ENCODE measurements at regions not wholly inside any gene's neighbourhood (a gene's known extent, or its start where the extent isn't known, plus 50 kb on each side); places are given as distances from the start of the nearest gene placed in this dataset.

DNA sequence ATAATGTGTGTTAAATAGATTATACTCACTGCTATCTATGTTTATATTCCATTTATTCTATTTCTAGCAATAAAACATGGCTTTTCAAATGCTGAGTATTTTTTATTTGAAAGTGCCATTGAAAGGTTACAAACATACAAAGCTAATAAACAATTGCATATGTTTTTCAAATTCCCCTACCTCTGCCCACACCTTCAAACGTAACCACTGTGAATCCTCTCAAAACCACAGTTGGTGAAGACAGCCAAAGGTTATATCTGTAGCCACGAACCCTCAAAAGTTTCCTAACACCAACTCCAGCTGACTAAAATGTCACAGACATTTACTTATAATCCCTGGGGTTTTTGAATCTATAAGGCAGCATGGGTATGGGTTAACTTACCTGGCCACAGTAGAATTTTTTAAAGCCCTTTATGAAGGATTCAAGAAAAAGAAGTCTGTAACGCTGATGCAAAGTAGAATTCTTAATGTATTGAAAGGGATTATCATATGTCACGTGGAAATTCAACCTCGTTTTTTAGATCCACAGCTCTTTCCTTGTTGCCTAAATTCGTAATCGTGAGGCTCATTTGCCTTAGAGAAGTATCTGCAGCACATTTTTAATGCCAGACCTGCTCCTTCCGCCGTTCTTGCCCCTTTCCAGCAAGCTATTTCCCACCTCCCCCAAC lies 122.5 kb upstream of the ZC3H12C start (continued):
- no peak for TF ChIP-seq CEBPB (IDR thresholded peaks at IDR 0.05; ENCODE audit: borderline replicate concordance in 1 of 2, low read depth in 2 of 2, low read length in 2 of 2)
- TF ChIP-seq MTA2 (IDR thresholded peaks at IDR 0.05; ENCODE audit: low read depth) = peak; percentile 96
- TF ChIP-seq SMARCA5 (IDR thresholded peaks at IDR 0.05) = no peak
- no peak for TF ChIP-seq POLR2A (IDR thresholded peaks at IDR 0.05; ENCODE audit: low read depth, low read length)
- TF ChIP-seq TCF12 (IDR thresholded peaks at IDR 0.05; ENCODE audit: low read depth, low read length) = peak; percentile 81
- TF ChIP-seq, protein P1, sequence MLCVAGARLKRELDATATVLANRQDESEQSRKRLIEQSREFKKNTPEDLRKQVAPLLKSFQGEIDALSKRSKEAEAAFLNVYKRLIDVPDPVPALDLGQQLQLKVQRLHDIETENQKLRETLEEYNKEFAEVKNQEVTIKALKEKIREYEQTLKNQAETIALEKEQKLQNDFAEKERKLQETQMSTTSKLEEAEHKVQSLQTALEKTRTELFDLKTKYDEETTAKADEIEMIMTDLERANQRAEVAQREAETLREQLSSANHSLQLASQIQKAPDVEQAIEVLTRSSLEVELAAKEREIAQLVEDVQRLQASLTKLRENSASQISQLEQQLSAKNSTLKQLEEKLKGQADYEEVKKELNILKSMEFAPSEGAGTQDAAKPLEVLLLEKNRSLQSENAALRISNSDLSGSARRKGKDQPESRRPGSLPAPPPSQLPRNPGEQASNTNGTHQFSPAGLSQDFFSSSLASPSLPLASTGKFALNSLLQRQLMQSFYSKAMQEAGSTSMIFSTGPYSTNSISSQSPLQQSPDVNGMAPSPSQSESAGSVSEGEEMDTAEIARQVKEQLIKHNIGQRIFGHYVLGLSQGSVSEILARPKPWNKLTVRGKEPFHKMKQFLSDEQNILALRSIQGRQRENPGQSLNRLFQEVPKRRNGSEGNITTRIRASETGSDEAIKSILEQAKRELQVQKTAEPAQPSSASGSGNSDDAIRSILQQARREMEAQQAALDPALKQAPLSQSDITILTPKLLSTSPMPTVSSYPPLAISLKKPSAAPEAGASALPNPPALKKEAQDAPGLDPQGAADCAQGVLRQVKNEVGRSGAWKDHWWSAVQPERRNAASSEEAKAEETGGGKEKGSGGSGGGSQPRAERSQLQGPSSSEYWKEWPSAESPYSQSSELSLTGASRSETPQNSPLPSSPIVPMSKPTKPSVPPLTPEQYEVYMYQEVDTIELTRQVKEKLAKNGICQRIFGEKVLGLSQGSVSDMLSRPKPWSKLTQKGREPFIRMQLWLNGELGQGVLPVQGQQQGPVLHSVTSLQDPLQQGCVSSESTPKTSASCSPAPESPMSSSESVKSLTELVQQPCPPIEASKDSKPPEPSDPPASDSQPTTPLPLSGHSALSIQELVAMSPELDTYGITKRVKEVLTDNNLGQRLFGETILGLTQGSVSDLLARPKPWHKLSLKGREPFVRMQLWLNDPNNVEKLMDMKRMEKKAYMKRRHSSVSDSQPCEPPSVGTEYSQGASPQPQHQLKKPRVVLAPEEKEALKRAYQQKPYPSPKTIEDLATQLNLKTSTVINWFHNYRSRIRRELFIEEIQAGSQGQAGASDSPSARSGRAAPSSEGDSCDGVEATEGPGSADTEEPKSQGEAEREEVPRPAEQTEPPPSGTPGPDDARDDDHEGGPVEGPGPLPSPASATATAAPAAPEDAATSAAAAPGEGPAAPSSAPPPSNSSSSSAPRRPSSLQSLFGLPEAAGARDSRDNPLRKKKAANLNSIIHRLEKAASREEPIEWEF (IDR thresholded peaks at IDR 0.05; ENCODE audit: insufficient replicate concordance, low read depth, low read length) = peak; percentile 40
- peak; percentile 36; the same call in 1 of the 2 replicates for TF ChIP-seq POLR2AphosphoS5 (IDR thresholded peaks at IDR 0.05; ENCODE audit: low read length)
- TF ChIP-seq, protein P2, sequence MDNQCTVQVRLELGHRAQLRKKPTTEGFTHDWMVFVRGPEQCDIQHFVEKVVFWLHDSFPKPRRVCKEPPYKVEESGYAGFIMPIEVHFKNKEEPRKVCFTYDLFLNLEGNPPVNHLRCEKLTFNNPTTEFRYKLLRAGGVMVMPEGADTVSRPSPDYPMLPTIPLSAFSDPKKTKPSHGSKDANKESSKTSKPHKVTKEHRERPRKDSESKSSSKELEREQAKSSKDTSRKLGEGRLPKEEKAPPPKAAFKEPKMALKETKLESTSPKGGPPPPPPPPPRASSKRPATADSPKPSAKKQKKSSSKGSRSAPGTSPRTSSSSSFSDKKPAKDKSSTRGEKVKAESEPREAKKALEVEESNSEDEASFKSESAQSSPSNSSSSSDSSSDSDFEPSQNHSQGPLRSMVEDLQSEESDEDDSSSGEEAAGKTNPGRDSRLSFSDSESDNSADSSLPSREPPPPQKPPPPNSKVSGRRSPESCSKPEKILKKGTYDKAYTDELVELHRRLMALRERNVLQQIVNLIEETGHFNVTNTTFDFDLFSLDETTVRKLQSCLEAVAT (IDR thresholded peaks at IDR 0.05) = peak; percentile 95
- TF ChIP-seq, protein P3, sequence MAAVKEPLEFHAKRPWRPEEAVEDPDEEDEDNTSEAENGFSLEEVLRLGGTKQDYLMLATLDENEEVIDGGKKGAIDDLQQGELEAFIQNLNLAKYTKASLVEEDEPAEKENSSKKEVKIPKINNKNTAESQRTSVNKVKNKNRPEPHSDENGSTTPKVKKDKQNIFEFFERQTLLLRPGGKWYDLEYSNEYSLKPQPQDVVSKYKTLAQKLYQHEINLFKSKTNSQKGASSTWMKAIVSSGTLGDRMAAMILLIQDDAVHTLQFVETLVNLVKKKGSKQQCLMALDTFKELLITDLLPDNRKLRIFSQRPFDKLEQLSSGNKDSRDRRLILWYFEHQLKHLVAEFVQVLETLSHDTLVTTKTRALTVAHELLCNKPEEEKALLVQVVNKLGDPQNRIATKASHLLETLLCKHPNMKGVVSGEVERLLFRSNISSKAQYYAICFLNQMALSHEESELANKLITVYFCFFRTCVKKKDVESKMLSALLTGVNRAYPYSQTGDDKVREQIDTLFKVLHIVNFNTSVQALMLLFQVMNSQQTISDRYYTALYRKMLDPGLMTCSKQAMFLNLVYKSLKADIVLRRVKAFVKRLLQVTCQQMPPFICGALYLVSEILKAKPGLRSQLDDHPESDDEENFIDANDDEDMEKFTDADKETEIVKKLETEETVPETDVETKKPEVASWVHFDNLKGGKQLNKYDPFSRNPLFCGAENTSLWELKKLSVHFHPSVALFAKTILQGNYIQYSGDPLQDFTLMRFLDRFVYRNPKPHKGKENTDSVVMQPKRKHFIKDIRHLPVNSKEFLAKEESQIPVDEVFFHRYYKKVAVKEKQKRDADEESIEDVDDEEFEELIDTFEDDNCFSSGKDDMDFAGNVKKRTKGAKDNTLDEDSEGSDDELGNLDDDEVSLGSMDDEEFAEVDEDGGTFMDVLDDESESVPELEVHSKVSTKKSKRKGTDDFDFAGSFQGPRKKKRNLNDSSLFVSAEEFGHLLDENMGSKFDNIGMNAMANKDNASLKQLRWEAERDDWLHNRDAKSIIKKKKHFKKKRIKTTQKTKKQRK (IDR thresholded peaks at IDR 0.05; ENCODE audit: low read depth, low read length) = no peak
- 0 out of 2 replicates have a peak, but pooled peaks have one; percentile 40 for TF ChIP-seq TAF1 (IDR thresholded peaks at IDR 0.05; ENCODE audit: borderline replicate concordance, low read depth, low read length)
- peak; percentile 65; the same call in 1 of the 2 replicates for TF ChIP-seq NBN (IDR thresholded peaks at IDR 0.05)
- peak; percentile 57; the same call in 1 of the 2 replicates for TF ChIP-seq ZBED1 (IDR thresholded peaks at IDR 0.05; ENCODE audit: borderline replicate concordance)
- TF ChIP-seq, protein P4, sequence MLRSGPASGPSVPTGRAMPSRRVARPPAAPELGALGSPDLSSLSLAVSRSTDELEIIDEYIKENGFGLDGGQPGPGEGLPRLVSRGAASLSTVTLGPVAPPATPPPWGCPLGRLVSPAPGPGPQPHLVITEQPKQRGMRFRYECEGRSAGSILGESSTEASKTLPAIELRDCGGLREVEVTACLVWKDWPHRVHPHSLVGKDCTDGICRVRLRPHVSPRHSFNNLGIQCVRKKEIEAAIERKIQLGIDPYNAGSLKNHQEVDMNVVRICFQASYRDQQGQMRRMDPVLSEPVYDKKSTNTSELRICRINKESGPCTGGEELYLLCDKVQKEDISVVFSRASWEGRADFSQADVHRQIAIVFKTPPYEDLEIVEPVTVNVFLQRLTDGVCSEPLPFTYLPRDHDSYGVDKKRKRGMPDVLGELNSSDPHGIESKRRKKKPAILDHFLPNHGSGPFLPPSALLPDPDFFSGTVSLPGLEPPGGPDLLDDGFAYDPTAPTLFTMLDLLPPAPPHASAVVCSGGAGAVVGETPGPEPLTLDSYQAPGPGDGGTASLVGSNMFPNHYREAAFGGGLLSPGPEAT (IDR thresholded peaks at IDR 0.05; ENCODE audit: low read depth) = peak; percentile 96
- TF ChIP-seq, protein P5, sequence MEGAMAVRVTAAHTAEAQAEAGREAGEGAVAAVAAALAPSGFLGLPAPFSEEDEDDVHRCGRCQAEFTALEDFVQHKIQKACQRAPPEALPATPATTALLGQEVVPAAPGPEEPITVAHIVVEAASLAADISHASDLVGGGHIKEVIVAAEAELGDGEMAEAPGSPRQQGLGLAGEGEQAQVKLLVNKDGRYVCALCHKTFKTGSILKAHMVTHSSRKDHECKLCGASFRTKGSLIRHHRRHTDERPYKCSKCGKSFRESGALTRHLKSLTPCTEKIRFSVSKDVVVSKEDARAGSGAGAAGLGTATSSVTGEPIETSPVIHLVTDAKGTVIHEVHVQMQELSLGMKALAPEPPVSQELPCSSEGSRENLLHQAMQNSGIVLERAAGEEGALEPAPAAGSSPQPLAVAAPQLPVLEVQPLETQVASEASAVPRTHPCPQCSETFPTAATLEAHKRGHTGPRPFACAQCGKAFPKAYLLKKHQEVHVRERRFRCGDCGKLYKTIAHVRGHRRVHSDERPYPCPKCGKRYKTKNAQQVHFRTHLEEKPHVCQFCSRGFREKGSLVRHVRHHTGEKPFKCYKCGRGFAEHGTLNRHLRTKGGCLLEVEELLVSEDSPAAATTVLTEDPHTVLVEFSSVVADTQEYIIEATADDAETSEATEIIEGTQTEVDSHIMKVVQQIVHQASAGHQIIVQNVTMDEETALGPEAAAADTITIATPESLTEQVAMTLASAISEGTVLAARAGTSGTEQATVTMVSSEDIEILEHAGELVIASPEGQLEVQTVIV (IDR thresholded peaks at IDR 0.05; ENCODE audit: borderline replicate concordance, partially characterized antibody) = no peak
